Trophoblast cell (in vitro differentiated cells and primary cell): ENCODE measurements at regions not wholly inside any gene's neighbourhood (a gene's known extent, or its start where the extent isn't known, plus 50 kb on each side); places are given as distances from the start of the nearest gene placed in this dataset.

ENCODE experiments used
- DNase-seq, 2 donors: peaks; one replicate each; pipeline ENCODE4 v3.0.0-alpha.2; 2016
- H2AFZ ChIP-seq: 2 replicates; pipeline ENCODE4 v1.6.1; 2013; ENCODE audit warnings: low read length, moderate library complexity, mild to moderate bottlenecking; ENCODE audit not compliant: insufficient read depth, poor library complexity
- H2AK5ac ChIP-seq: 2 replicates; pipeline ENCODE4 v1.6.1; 2013; ENCODE audit warnings: mild to moderate bottlenecking, low read length
- H2BK120ac ChIP-seq: 2 replicates; pipeline ENCODE4 v1.6.1; 2013; ENCODE audit warnings: low read length, mild to moderate bottlenecking, moderate library complexity; ENCODE audit not compliant: insufficient read depth, poor library complexity
- H2BK12ac ChIP-seq: 2 replicates; pipeline ENCODE4 v1.6.1; 2013; ENCODE audit warnings: mild to moderate bottlenecking, low read length, moderate library complexity
- H2BK5ac ChIP-seq: 2 replicates; pipeline ENCODE4 v1.6.1; 2013; ENCODE audit warnings: low read length, low read depth, moderate library complexity, mild to moderate bottlenecking; ENCODE audit not compliant: poor library complexity
- H3K14ac ChIP-seq: 2 replicates; pipeline ENCODE4 v1.6.1; 2013; ENCODE audit warnings: mild to moderate bottlenecking, low read length
- H3K18ac ChIP-seq: 2 replicates; pipeline ENCODE4 v1.6.1; 2013; ENCODE audit warnings: mild to moderate bottlenecking, low read length
- H3K23ac ChIP-seq: 2 replicates; pipeline ENCODE4 v1.6.1; 2013; ENCODE audit warnings: low read length
- H3K27ac ChIP-seq: 2 replicates; pipeline ENCODE4 v1.5.1; 2013; ENCODE audit warnings: low read depth, mild to moderate bottlenecking, inconsistent platforms, low read length, moderate library complexity
- H3K27me3 ChIP-seq: 2 replicates; pipeline ENCODE4 v1.6.1; 2013; ENCODE audit warnings: inconsistent platforms, mild to moderate bottlenecking, low read length, moderate library complexity; ENCODE audit not compliant: insufficient read depth
- H3K36me3 ChIP-seq, 2 experiments: 1 replicate in 1 of 2; 2 replicates in 1 of 2; pipeline ENCODE4 v1.6.1; 2013; ENCODE audit warnings: low read length in 2 of 2, mild to moderate bottlenecking in 2 of 2, moderate library complexity in 1 of 2; ENCODE audit not compliant: insufficient read depth in 2 of 2, control insufficient read depth in 1 of 2
- H3K4ac ChIP-seq: 2 replicates; pipeline ENCODE4 v1.6.1; 2013; ENCODE audit warnings: low read depth, mild to moderate bottlenecking, low read length, moderate library complexity
- H3K4me1 ChIP-seq, 2 experiments: 1 replicate in 1 of 2; 2 replicates in 1 of 2; pipeline ENCODE4 v1.6.1; 2013; ENCODE audit warnings: low read length in 2 of 2, mild to moderate bottlenecking in 2 of 2, moderate library complexity in 1 of 2; ENCODE audit not compliant: insufficient read depth in 2 of 2, control insufficient read depth in 1 of 2
- H3K4me2 ChIP-seq: 2 replicates; pipeline ENCODE4 v1.6.1; 2013; ENCODE audit warnings: inconsistent platforms, mild to moderate bottlenecking, low read length, moderate library complexity
- H3K4me3 ChIP-seq: 2 replicates; pipeline ENCODE4 v1.5.1; 2013; ENCODE audit warnings: mild to moderate bottlenecking, low read depth, low read length, inconsistent platforms
- H3K79me1 ChIP-seq: one replicate; pipeline ENCODE4 v1.6.1; 2013; ENCODE audit warnings: low read length
- H3K79me2 ChIP-seq: 2 replicates; pipeline ENCODE4 v1.6.1; 2013; ENCODE audit warnings: low read length, mild to moderate bottlenecking; ENCODE audit not compliant: control insufficient read depth, insufficient read depth, poor library complexity
- H3K9ac ChIP-seq: 2 replicates; pipeline ENCODE4 v1.6.1; 2013; ENCODE audit warnings: mild to moderate bottlenecking, low read length
- H3K9me3 ChIP-seq: 2 replicates; pipeline ENCODE4 v1.6.1; 2013; ENCODE audit warnings: low read depth, mild to moderate bottlenecking, control low read depth, inconsistent platforms, low read length; ENCODE audit not compliant: insufficient read depth
- H4K12ac ChIP-seq: 2 replicates; pipeline ENCODE4 v1.6.1; 2013; ENCODE audit warnings: low read depth, mild to moderate bottlenecking, low read length, moderate library complexity
- H4K8ac ChIP-seq: 2 replicates; pipeline ENCODE4 v1.6.1; 2013; ENCODE audit warnings: low read depth, mild to moderate bottlenecking, low read length, moderate library complexity
- H4K91ac ChIP-seq: one replicate; pipeline ENCODE4 v1.6.1; 2013; ENCODE audit warnings: low read depth, mild to moderate bottlenecking, low read length, moderate library complexity
- WGBS: extraction: QIAGEN DNeasy Blood & Tissue Kit; methylation state at CpG from one replicate; pipeline ENCODE4 v1.1.7; 2013; ENCODE audit warnings: missing lambda C conversion rate; ENCODE audit not compliant: insufficient read length, insufficient coverage; ENCODE audit errors: extremely low coverage; 5-methylcytosine and 5-hydroxymethylcytosine counted together

- no peak overlapping the region for H2BK5ac ChIP-seq
- H2AK5ac ChIP-seq, result no peak overlapping the region
- no peak for DNase-seq
- H3K9me3 ChIP-seq, result no peaks in the 10 kb centered on the region
- no peaks in the 10 kb centered on the region for H3K79me1 ChIP-seq
- no peak overlapping the region for H3K27ac ChIP-seq
- no peak overlapping the region for H3K4ac ChIP-seq
- no peak overlapping the region for H3K4me2 ChIP-seq
- H2AFZ ChIP-seq, result no peak overlapping the region
- no peak overlapping the region for H4K8ac ChIP-seq
- H3K79me2 ChIP-seq, result no peaks in the 10 kb centered on the region
- H3K23ac ChIP-seq, result no peak overlapping the region
- no peak overlapping the region for H2BK120ac ChIP-seq
- H4K91ac ChIP-seq, result no peak overlapping the region
- no peak overlapping the region for H3K9ac ChIP-seq
- H3K36me3 ChIP-seq, result no peaks in the 10 kb centered on the region
- H3K4me1 ChIP-seq, result no peaks in the 10 kb centered on the region
- H4K12ac ChIP-seq, result no peak overlapping the region
- no peak overlapping the region for H3K4me3 ChIP-seq
- H3K14ac ChIP-seq, result no peak overlapping the region
- no peak overlapping the region for H2BK12ac ChIP-seq
- no peaks in the 10 kb centered on the region for H3K27me3 ChIP-seq
- H3K18ac ChIP-seq, result no peak overlapping the region
- 100% methylated on average over 1 of the region's 2 CpGs for WGBS
These were observed 1383.8 kb upstream of the SLC10A2 start for GRCh38 chr13:104450006-104450405.

GRCh38 chr13:104447348-104447747, 1381.1 kb upstream of the SLC10A2 start:
- Histone ChIP-seq H3K4me2 (no peak overlapping the region), H2BK12ac (no peak overlapping the region), H3K79me2 (no peaks in the 10 kb centered on the region), H3K18ac (no peak overlapping the region), H2BK5ac (no peak overlapping the region), H3K23ac (no peak overlapping the region), H2AFZ (no peak overlapping the region), H2AK5ac (no peak overlapping the region), H3K79me1 (no peaks in the 10 kb centered on the region), H4K91ac (no peak overlapping the region), H3K36me3 (no peaks in the 10 kb centered on the region), H3K9ac (no peak overlapping the region), H3K4ac (no peak overlapping the region), H4K8ac (no peak overlapping the region), H3K4me1 (no peaks in the 10 kb centered on the region), H3K14ac (no peak overlapping the region), H3K27ac (no peak overlapping the region), H3K27me3 (no peaks in the 10 kb centered on the region), H2BK120ac (no peak overlapping the region), H3K9me3 (no peaks in the 10 kb centered on the region), H4K12ac (no peak overlapping the region), H3K4me3 (no peak overlapping the region)
- WGBS, result no CpG with 5 or more reads among the region's 6 CpGs
- no peak for DNase-seq

GRCh38 chr13:104442536-104442935, 1376.3 kb upstream of the SLC10A2 start:
- Histone ChIP-seq H3K23ac (no peak overlapping the region), H3K79me1 (no peaks in the 10 kb centered on the region), H3K4me3 (no peak overlapping the region), H3K4ac (no peak overlapping the region), H2BK5ac (no peak overlapping the region), H3K4me2 (no peak overlapping the region), H3K27ac (no peak overlapping the region), H2BK120ac (no peak overlapping the region), H3K27me3 (no peaks in the 10 kb centered on the region), H3K79me2 (no peaks in the 10 kb centered on the region), H3K36me3 (no peaks in the 10 kb centered on the region), H3K9ac (no peak overlapping the region), H3K9me3 (no peaks in the 10 kb centered on the region), H2AFZ (no peak overlapping the region), H3K14ac (no peak overlapping the region), H4K8ac (no peak overlapping the region), H3K18ac (no peak overlapping the region), H4K12ac (no peak overlapping the region), H3K4me1 (no peaks in the 10 kb centered on the region), H4K91ac (no peak overlapping the region), H2AK5ac (no peak overlapping the region), H2BK12ac (no peak overlapping the region)
- no CpG with 5 or more reads among the region's 3 CpGs for WGBS
- no peak for DNase-seq

- H3K4me1 ChIP-seq, result no peaks in the 10 kb centered on the region
These were observed 1370.3 kb upstream of the SLC10A2 start for GRCh38 chr13:104436555-104436954.

More at GRCh38 chr13:104436555-104436954, 1370.3 kb upstream of the SLC10A2 start:
- H2AK5ac ChIP-seq, result no peak overlapping the region
- H3K9ac ChIP-seq, result no peak overlapping the region
- H3K18ac ChIP-seq, result no peak overlapping the region
- no peak overlapping the region for H2BK5ac ChIP-seq
- no peaks in the 10 kb centered on the region for H3K79me1 ChIP-seq
- H3K27me3 ChIP-seq, result no peaks in the 10 kb centered on the region
- H2AFZ ChIP-seq, result no peak overlapping the region
- H4K12ac ChIP-seq, result no peak overlapping the region
- WGBS, result no CpG with 5 or more reads among the region's 2 CpGs
- no peaks in the 10 kb centered on the region for H3K36me3 ChIP-seq
- no peak overlapping the region for H3K14ac ChIP-seq
- H4K8ac ChIP-seq, result no peak overlapping the region
- no peak overlapping the region for H3K4me3 ChIP-seq
- H2BK120ac ChIP-seq, result no peak overlapping the region
- H3K4me2 ChIP-seq, result no peak overlapping the region
- no peak overlapping the region for H3K4ac ChIP-seq
- no peaks in the 10 kb centered on the region for H3K9me3 ChIP-seq
- no peak overlapping the region for H4K91ac ChIP-seq
- H2BK12ac ChIP-seq, result no peak overlapping the region
- no peak overlapping the region for H3K27ac ChIP-seq
- H3K79me2 ChIP-seq, result no peaks in the 10 kb centered on the region
- H3K23ac ChIP-seq, result no peak overlapping the region
- no peak for DNase-seq
